Activated B cell treated with CpG ODN at 0.5 μM for 24 hours (primary cell): ENCODE measurements at regions not wholly inside any gene's neighbourhood (a gene's known extent, or its start where the extent isn't known, plus 50 kb on each side); places are given as distances from the start of the nearest gene placed in this dataset.

Source experiments
- ATAC-seq: fragments of 200-7000 bp; cut with Tn5 transposase; one replicate; pipeline ENCODE4 v1.10.0; 2021; ENCODE audit warnings: low read depth, mild to moderate bottlenecking, moderate library complexity
- CTCF ChIA-PET: fragments of 350-600 bp; sonication (Branson Sonifier 250); formaldehyde crosslinking; loops from one replicate; lab custom pipeline; 2021; ENCODE audit warnings: antibody characterized with exemption; lab: Charles Lee
- POLR2A ChIA-PET: fragments of 350-600 bp; sonication (Branson Sonifier 250); formaldehyde crosslinking; loops from one replicate; lab custom pipeline; 2021; ENCODE audit warnings: antibody characterized with exemption; lab: Charles Lee
- DNase-seq: peaks from one replicate; pipeline ENCODE4 v3.0.0; 2022
- H3K27ac Mint-ChIP-seq: one replicate; pipeline ENCODE4 v1.8.0; 2020; ENCODE audit warnings: mixed read lengths
- H3K27me3 Mint-ChIP-seq: one replicate; pipeline ENCODE4 v1.8.0; 2021; ENCODE audit warnings: mixed read lengths
- H3K36me3 Mint-ChIP-seq: one replicate; pipeline ENCODE4 v1.8.0; 2021; ENCODE audit warnings: low read depth, mixed read lengths
- H3K4me1 Mint-ChIP-seq: one replicate; pipeline ENCODE4 v1.8.0; 2021; ENCODE audit warnings: mixed read lengths
- H3K4me3 Mint-ChIP-seq: one replicate; pipeline ENCODE4 v1.8.0; 2020; ENCODE audit warnings: mild to moderate bottlenecking, mixed read lengths
- H3K9me3 Mint-ChIP-seq: one replicate; pipeline ENCODE4 v1.8.0; 2020; ENCODE audit warnings: mixed read lengths
- intact Hi-C: fragments of 100-400 bp; cut with micrococcal nuclease; formaldehyde crosslinking; loops from one replicate; pipeline ENCODE4 v1.15.1; 2024
- TF ChIP-seq, protein P1 (sequence below): fragments of 200-600 bp; IDR thresholded peaks from one replicate; pipeline ENCODE4 v1.8.0; 2022; ENCODE audit warnings: antibody characterized with exemption, mild to moderate bottlenecking

DNA sequence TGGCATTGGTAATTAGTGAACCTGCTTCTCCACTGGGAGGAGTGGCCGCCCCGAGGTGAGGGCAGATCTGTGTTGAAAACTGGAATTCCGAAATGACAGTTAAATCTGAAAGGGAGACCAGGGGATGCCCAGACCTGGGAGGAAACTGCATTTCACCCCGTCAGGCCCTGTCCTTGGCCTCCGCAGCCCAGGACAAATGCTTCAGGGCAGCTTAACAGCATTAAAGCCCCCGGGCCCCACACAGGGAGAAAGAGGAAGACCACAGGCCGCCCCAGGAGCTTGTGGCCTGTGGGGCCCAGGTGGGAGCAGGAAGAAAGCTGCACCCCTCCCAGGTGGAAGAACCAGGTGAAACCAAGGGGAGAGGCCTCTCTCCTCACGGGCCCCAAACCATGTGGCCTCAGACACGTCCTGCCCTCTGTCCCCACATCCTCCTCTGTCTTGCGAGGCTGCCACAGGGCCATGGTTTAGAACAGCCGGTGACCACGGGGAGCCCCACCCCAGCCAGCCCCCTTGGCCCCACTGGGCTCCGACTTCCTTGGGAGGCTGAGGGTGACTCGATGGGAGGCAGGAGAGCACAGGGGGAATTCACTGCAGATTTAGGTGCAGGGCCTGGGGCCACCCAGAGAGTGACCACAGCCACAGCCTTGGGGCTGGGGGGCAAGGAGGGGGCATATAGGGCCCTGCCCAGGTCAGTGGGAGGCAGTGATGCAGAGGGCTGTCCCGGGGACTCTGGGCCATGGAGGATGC lies 265.4 kb downstream of the ADGRD1 start:
- intact Hi-C loops, result no loop called here
- Mint-ChIP-seq H3K36me3 (no peaks in the 10 kb centered on the region), H3K4me1 (peaks cover 17% of the 10 kb centered on the region), H3K4me3 (no peak overlapping the region), H3K27me3 (peaks cover 44% of the 10 kb centered on the region), H3K9me3 (no peaks in the 10 kb centered on the region), H3K27ac (no peak overlapping the region)
- DNase-seq, result no peak
- CTCF ChIA-PET, result no interaction called here
- no peak for ATAC-seq
- POLR2A ChIA-PET, result no interaction called here
- TF ChIP-seq, protein P1, sequence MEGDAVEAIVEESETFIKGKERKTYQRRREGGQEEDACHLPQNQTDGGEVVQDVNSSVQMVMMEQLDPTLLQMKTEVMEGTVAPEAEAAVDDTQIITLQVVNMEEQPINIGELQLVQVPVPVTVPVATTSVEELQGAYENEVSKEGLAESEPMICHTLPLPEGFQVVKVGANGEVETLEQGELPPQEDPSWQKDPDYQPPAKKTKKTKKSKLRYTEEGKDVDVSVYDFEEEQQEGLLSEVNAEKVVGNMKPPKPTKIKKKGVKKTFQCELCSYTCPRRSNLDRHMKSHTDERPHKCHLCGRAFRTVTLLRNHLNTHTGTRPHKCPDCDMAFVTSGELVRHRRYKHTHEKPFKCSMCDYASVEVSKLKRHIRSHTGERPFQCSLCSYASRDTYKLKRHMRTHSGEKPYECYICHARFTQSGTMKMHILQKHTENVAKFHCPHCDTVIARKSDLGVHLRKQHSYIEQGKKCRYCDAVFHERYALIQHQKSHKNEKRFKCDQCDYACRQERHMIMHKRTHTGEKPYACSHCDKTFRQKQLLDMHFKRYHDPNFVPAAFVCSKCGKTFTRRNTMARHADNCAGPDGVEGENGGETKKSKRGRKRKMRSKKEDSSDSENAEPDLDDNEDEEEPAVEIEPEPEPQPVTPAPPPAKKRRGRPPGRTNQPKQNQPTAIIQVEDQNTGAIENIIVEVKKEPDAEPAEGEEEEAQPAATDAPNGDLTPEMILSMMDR, result no peak

- Mint-ChIP-seq H3K4me3 (no peak overlapping the region), H3K4me1 (peaks cover 17% of the 10 kb centered on the region), H3K36me3 (no peaks in the 10 kb centered on the region), H3K27ac (no peak overlapping the region), H3K9me3 (no peaks in the 10 kb centered on the region), H3K27me3 (peaks cover 44% of the 10 kb centered on the region)
- DNase-seq (no peak), ATAC-seq (no peak)
- TF ChIP-seq, protein P1, result no peak
- CTCF ChIA-PET, result no interaction called here
- intact Hi-C loops, result no loop called here
- POLR2A ChIA-PET, result no interaction called here
These were observed 266.1 kb downstream of the ADGRD1 start for GRCh38 chr12:131219670-131220330.

GRCh38 chr12:131220331-131220685 lies 266.6 kb downstream of the ADGRD1 start:
- intact Hi-C loops, result no loop called here
- H3K4me3 Mint-ChIP-seq, result no peak overlapping the region
- peaks cover 44% of the 10 kb centered on the region for H3K27me3 Mint-ChIP-seq
- ChIA-PET POLR2A (no interaction called here), CTCF (no interaction called here)
- no peak overlapping the region for H3K27ac Mint-ChIP-seq
- no peaks in the 10 kb centered on the region for H3K9me3 Mint-ChIP-seq
- ATAC-seq (no peak), DNase-seq (no peak)
- H3K4me1 Mint-ChIP-seq, result peaks cover 17% of the 10 kb centered on the region
- no peaks in the 10 kb centered on the region for H3K36me3 Mint-ChIP-seq
- TF ChIP-seq, protein P1, result no peak

- ATAC-seq, result no peak
- peaks cover 17% of the 10 kb centered on the region for H3K4me1 Mint-ChIP-seq
These were observed 267.6 kb downstream of the ADGRD1 start for GRCh38 chr12:131221061-131221956.

More at GRCh38 chr12:131221061-131221956, 267.6 kb downstream of the ADGRD1 start:
- CTCF ChIA-PET, result no interaction called here
- TF ChIP-seq, protein P1, result no peak
- intact Hi-C loops, result no loop called here
- Mint-ChIP-seq H3K9me3 (no peaks in the 10 kb centered on the region), H3K36me3 (no peaks in the 10 kb centered on the region), H3K4me3 (no peak overlapping the region), H3K27ac (no peak overlapping the region), H3K27me3 (peaks cover 44% of the 10 kb centered on the region)
- POLR2A ChIA-PET, result no interaction called here
- DNase-seq, result no peak
